T-helper 2 cell treated with Interferon-gamma antibody and Interleukin-4, amounts not matched to agents 5 μg/mL and 100 μg/mL, for 36 hours (primary cell): ENCODE measurements at regions not wholly inside any gene's neighbourhood (a gene's known extent, or its start where the extent isn't known, plus 50 kb on each side); places are given as distances from the start of the nearest gene placed in this dataset.

Experiments used
- DNase-seq: peaks from one replicate; pipeline ENCODE4 v3.0.0; 2021; ENCODE audit warnings: low spot score
- H3K27ac Mint-ChIP-seq: one replicate; pipeline ENCODE4 v1.8.0; 2021; ENCODE audit warnings: mild to moderate bottlenecking, mixed read lengths
- H3K27me3 Mint-ChIP-seq: one replicate; pipeline ENCODE4 v1.8.0; 2021; ENCODE audit warnings: low read depth, mixed read lengths
- H3K36me3 Mint-ChIP-seq: one replicate; pipeline ENCODE4 v1.8.0; 2021; ENCODE audit warnings: low read depth, mixed read lengths
- H3K4me1 Mint-ChIP-seq: one replicate; pipeline ENCODE4 v1.8.0; 2021; ENCODE audit warnings: low read depth, mixed read lengths
- H3K4me3 Mint-ChIP-seq: one replicate; pipeline ENCODE4 v1.8.0; 2022; ENCODE audit warnings: mild to moderate bottlenecking, moderate library complexity, mixed read lengths
- H3K9me3 Mint-ChIP-seq: one replicate; pipeline ENCODE4 v1.8.0; 2021; ENCODE audit warnings: mixed read lengths

- no peak for DNase-seq
- H3K36me3 Mint-ChIP-seq, result no peaks in the 10 kb centered on the region
- H3K27ac Mint-ChIP-seq, result no peak overlapping the region
- no peaks in the 10 kb centered on the region for H3K4me1 Mint-ChIP-seq
- peaks cover 4% of the 10 kb centered on the region for H3K27me3 Mint-ChIP-seq
- no peaks in the 10 kb centered on the region for H3K9me3 Mint-ChIP-seq
- H3K4me3 Mint-ChIP-seq, result no peak overlapping the region
Measured at GRCh38 chr9:7665874-7666273, 133.7 kb downstream of the DMAC1 start.

- Mint-ChIP-seq H3K4me1 (no peaks in the 10 kb centered on the region), H3K4me3 (no peak overlapping the region), H3K36me3 (no peaks in the 10 kb centered on the region), H3K27me3 (peaks cover 2% of the 10 kb centered on the region), H3K27ac (no peak overlapping the region), H3K9me3 (no peaks in the 10 kb centered on the region)
- DNase-seq, result no peak
Measured at GRCh38 chr9:7659766-7660165, 139.8 kb downstream of the DMAC1 start.

GRCh38 chr9:7656636-7657035 lies 142.9 kb downstream of the DMAC1 start:
- H3K27me3 Mint-ChIP-seq, result no peaks in the 10 kb centered on the region
- no peaks in the 10 kb centered on the region for H3K36me3 Mint-ChIP-seq
- DNase-seq, result no peak
- H3K4me1 Mint-ChIP-seq, result peaks cover 3% of the 10 kb centered on the region
- H3K9me3 Mint-ChIP-seq, result no peaks in the 10 kb centered on the region
- H3K27ac Mint-ChIP-seq, result no peak overlapping the region
- H3K4me3 Mint-ChIP-seq, result no peak overlapping the region

DNA sequence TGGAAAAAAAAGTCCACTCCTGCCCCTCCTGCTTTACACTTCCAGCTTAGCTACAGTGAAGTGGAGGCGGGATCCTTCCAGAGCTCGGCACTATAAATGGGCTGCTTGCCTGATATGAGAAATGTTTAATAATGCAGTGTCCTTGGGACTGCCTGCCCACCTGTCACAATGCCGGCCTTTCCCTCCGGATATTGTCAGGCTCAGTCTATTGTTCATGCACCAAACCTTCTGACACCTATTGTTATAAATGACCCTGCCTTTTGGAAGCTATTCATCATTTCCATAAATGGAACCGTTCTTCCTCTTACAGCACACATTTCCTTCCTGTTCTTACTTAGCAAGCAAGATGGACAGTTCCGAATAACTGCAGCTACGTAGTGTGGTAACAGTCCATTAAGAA lies 146.3 kb downstream of the DMAC1 start:
- no peak for DNase-seq
- Mint-ChIP-seq H3K27me3 (no peaks in the 10 kb centered on the region), H3K27ac (no peak overlapping the region), H3K9me3 (no peaks in the 10 kb centered on the region), H3K4me1 (peaks cover 3% of the 10 kb centered on the region), H3K4me3 (no peak overlapping the region), H3K36me3 (no peaks in the 10 kb centered on the region)

GRCh38 chr9:7640231-7640630 lies 159.3 kb downstream of the DMAC1 start:
- H3K4me1 Mint-ChIP-seq, result peaks cover 5% of the 10 kb centered on the region
- DNase-seq, result no peak
- peaks cover 4% of the 10 kb centered on the region for H3K9me3 Mint-ChIP-seq
- H3K27ac Mint-ChIP-seq, result no peak overlapping the region
- no peaks in the 10 kb centered on the region for H3K27me3 Mint-ChIP-seq
- H3K4me3 Mint-ChIP-seq, result no peak overlapping the region
- no peaks in the 10 kb centered on the region for H3K36me3 Mint-ChIP-seq

- Mint-ChIP-seq H3K27me3 (peaks cover under 1% of the 10 kb centered on the region), H3K9me3 (peaks cover 4% of the 10 kb centered on the region)
Measured at GRCh38 chr9:7639471-7639870, 160.1 kb downstream of the DMAC1 start.

DNA sequence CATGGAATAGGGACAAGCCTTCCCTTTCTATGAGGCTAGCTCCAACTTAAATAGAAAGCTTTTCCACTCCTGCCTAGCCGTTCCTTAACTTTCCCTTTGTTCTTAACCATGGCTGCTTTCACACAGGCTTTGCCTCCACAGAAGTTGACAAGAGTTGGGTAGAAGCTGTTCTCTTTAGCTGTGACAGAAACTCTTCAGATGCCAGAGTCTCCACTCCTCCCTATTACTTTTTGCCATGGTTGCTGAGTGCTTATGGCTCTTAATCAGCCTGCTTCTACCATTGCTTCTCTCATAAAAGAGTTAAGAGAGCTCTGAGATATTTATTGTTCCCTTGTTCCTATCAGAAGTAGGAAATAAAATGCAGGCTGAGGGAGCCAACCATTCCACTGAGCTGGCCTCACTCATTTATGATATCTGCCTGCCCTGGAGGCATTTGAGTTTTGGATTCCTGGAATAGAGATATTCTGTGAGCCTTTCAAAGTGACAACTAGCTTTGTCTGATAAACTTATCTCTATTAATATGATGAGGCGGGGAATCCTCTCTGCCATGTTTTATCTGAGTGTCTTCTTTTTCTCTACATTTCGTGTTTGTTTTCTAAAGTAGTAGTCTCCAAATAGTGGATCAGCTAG lies 162.6 kb downstream of the DMAC1 start:
- DNase-seq, result no peak
- Mint-ChIP-seq H3K4me3 (no peak overlapping the region), H3K36me3 (no peaks in the 10 kb centered on the region), H3K27ac (no peak overlapping the region), H3K9me3 (peaks cover 5% of the 10 kb centered on the region), H3K27me3 (peaks cover 5% of the 10 kb centered on the region), H3K4me1 (peaks cover 5% of the 10 kb centered on the region)

More at GRCh38 chr9:7639471-7639870, 160.1 kb downstream of the DMAC1 start:
- H3K4me3 Mint-ChIP-seq, result no peak overlapping the region
- H3K36me3 Mint-ChIP-seq, result no peaks in the 10 kb centered on the region
- no peak for DNase-seq
- peaks cover 5% of the 10 kb centered on the region for H3K4me1 Mint-ChIP-seq
- no peak overlapping the region for H3K27ac Mint-ChIP-seq

DNA sequence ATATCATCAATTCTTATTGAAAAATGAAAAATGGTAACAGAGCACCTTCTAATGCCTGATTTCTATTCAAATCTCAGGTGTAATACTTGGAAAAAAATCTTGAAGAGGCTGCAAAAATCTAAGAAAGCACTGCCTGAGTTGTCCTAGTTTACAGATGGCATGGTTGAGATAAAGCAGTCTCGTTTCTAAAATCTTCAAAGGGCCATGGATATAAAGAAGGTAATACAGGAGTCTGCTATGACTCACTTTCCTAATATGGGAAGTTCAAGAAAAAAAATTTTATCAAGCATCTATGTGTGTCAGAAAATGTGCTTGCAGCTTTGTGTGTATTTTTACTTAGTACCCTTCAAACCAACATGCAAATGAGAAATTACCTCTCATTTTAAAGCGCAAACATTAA lies 163.3 kb downstream of the DMAC1 start:
- peaks cover 5% of the 10 kb centered on the region for H3K4me1 Mint-ChIP-seq
- H3K36me3 Mint-ChIP-seq, result no peaks in the 10 kb centered on the region
- H3K27me3 Mint-ChIP-seq, result peaks cover 10% of the 10 kb centered on the region
- H3K4me3 Mint-ChIP-seq, result no peak overlapping the region
- peaks cover 11% of the 10 kb centered on the region for H3K9me3 Mint-ChIP-seq
- DNase-seq, result no peak
- H3K27ac Mint-ChIP-seq, result no peak overlapping the region

DNA sequence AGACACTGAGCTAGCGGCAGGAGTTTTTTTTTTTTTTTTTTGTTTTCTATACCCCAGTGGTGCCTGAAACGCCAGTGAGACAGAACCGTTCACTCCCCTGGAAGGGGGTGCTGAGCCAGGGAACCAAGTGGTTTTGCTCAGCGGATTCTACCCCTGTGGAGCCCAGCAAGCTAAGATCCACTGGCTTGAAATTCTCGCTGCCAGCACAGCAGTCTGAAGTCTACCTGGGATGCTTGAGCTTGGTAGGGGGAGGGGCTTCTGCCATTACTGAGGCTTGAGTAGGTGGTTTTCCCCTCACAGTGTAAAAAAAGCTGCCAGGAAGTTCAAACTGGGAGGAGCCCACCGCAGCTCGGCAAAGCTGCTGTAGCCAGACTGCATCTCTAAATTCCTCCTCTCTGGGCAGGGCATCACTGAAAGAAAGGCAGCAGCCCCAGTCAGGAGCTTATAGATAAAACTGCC lies 173.0 kb downstream of the DMAC1 start:
- H3K36me3 Mint-ChIP-seq, result peaks cover 25% of the 10 kb centered on the region
- H3K4me1 Mint-ChIP-seq, result peaks cover 20% of the 10 kb centered on the region
- DNase-seq, result peak; percentile 9
- H3K27ac Mint-ChIP-seq, result peak overlapping the region; percentile 19
- H3K4me3 Mint-ChIP-seq, result peak overlapping the region; percentile 60
- peaks cover 11% of the 10 kb centered on the region for H3K27me3 Mint-ChIP-seq
- peaks cover 44% of the 10 kb centered on the region for H3K9me3 Mint-ChIP-seq

- H3K27me3 Mint-ChIP-seq, result peaks cover 3% of the 10 kb centered on the region
- no peak overlapping the region for H3K27ac Mint-ChIP-seq
- no peak overlapping the region for H3K4me3 Mint-ChIP-seq
- no peak for DNase-seq
- H3K36me3 Mint-ChIP-seq, result peaks cover 11% of the 10 kb centered on the region
- H3K4me1 Mint-ChIP-seq, result peaks cover 17% of the 10 kb centered on the region
- H3K9me3 Mint-ChIP-seq, result peaks cover 11% of the 10 kb centered on the region
Measured at GRCh38 chr9:7622481-7622880, 177.1 kb downstream of the DMAC1 start.

- H3K27me3 Mint-ChIP-seq, result peaks cover 4% of the 10 kb centered on the region
- H3K4me1 Mint-ChIP-seq, result peaks cover 25% of the 10 kb centered on the region
- H3K27ac Mint-ChIP-seq, result no peak overlapping the region
- H3K36me3 Mint-ChIP-seq, result peaks cover 6% of the 10 kb centered on the region
- DNase-seq, result no peak
- H3K4me3 Mint-ChIP-seq, result no peak overlapping the region
- H3K9me3 Mint-ChIP-seq, result peaks cover 7% of the 10 kb centered on the region
Measured at GRCh38 chr9:7615344-7615743, 184.2 kb downstream of the DMAC1 start.

DNA sequence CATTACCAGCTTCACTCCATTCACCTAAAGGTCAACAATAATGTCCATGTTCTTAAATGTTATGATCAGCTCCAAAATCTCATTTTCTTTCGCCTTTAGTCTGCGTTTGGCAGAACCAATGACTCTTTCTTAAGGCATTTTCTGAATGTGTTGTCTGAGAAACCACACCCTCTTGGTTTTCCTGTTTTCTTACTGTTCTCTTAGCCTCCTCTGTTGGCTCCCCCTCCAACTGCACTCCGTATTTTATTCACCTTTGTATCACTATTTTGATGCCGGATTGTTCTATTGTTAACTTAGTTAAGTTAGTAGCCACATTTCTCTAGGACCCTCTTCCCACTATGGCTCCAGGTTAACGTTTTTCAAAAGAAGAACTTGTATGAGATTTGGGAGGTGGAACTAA lies 185.6 kb downstream of the DMAC1 start:
- Mint-ChIP-seq H3K4me3 (peak overlapping the region; percentile 80), H3K4me1 (peaks cover 25% of the 10 kb centered on the region), H3K36me3 (peaks cover 6% of the 10 kb centered on the region), H3K9me3 (peaks cover 7% of the 10 kb centered on the region), H3K27me3 (peaks cover 2% of the 10 kb centered on the region), H3K27ac (peak overlapping the region; percentile 73)
- DNase-seq, result no peak

DNA sequence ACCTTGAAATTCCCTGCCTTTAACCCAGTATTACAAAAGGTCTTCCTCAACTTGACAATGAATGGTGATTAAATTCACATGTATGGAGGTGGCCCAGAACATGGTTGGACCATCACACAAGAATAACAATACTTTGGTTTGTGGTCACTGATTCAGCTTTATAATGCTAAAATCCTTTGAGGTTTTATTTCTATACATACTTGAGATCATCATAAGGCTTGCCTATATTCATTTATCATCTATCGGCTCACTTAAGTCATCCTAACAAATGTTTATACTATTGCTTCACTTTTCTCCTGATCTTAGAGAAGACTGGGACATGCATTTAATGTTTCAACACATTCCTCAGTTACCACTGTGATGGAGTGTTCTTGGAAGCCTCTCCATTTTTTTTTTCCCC lies 191.3 kb downstream of the DMAC1 start:
- peaks cover 1% of the 10 kb centered on the region for H3K4me1 Mint-ChIP-seq
- H3K27ac Mint-ChIP-seq, result no peak overlapping the region

GRCh38 chr9:7607421-7607820 lies 192.2 kb downstream of the DMAC1 start:
- Mint-ChIP-seq H3K36me3 (peaks cover 3% of the 10 kb centered on the region), H3K27ac (no peak overlapping the region), H3K4me3 (no peak overlapping the region), H3K4me1 (no peaks in the 10 kb centered on the region), H3K27me3 (peaks cover 5% of the 10 kb centered on the region), H3K9me3 (peaks cover 7% of the 10 kb centered on the region)
- no peak for DNase-seq

More for the DNA sequence above, 191.3 kb downstream of the DMAC1 start:
- no peak for DNase-seq
- Mint-ChIP-seq H3K27me3 (peaks cover 5% of the 10 kb centered on the region), H3K4me3 (no peak overlapping the region), H3K9me3 (peaks cover 7% of the 10 kb centered on the region), H3K36me3 (peaks cover 3% of the 10 kb centered on the region)

DNA sequence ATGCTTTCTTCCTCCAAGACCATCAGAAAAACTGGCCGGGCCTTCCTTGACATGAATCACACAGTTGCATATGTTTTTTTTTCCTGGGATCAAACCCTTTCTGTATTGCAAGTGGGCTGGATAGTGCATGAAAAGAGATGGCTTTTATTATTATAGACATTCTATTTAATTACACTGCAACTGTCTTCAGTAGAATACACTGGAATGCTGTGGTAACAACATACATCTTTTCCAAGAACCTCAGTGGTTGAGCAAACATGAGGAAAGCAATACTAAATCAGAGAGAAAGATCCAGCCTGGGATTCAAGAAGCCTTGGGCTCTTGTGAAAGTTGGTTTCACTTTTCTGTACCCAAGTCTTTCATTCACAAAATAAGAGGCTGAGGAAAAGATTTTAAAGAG lies 193.0 kb downstream of the DMAC1 start:
- H3K27ac Mint-ChIP-seq, result no peak overlapping the region
- peaks cover 5% of the 10 kb centered on the region for H3K27me3 Mint-ChIP-seq
- peaks cover 4% of the 10 kb centered on the region for H3K9me3 Mint-ChIP-seq
- no peak for DNase-seq
- no peak overlapping the region for H3K4me3 Mint-ChIP-seq
- peaks cover 3% of the 10 kb centered on the region for H3K36me3 Mint-ChIP-seq
- no peaks in the 10 kb centered on the region for H3K4me1 Mint-ChIP-seq
